ENCODE measurements at regions not wholly inside any gene's neighbourhood (a gene's known extent, or its start where the extent isn't known, plus 50 kb on each side); places are given as distances from the start of the nearest gene placed in this dataset.

- TF ChIP-seq, protein P1, sequence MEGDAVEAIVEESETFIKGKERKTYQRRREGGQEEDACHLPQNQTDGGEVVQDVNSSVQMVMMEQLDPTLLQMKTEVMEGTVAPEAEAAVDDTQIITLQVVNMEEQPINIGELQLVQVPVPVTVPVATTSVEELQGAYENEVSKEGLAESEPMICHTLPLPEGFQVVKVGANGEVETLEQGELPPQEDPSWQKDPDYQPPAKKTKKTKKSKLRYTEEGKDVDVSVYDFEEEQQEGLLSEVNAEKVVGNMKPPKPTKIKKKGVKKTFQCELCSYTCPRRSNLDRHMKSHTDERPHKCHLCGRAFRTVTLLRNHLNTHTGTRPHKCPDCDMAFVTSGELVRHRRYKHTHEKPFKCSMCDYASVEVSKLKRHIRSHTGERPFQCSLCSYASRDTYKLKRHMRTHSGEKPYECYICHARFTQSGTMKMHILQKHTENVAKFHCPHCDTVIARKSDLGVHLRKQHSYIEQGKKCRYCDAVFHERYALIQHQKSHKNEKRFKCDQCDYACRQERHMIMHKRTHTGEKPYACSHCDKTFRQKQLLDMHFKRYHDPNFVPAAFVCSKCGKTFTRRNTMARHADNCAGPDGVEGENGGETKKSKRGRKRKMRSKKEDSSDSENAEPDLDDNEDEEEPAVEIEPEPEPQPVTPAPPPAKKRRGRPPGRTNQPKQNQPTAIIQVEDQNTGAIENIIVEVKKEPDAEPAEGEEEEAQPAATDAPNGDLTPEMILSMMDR (IDR thresholded peaks at IDR 0.05) = no peak
- Histone ChIP-seq H3K4me2 (ENCODE audit: low read length) (no peak overlapping the region), H3K27me3 (ENCODE audit: control insufficient read depth, insufficient read depth, low read length) (no peaks in the 10 kb centered on the region), H3K4me3 (ENCODE audit: low read depth, low read length) (no peak overlapping the region), H3K36me3 (ENCODE audit: control insufficient read depth, insufficient read depth, low read length) (no peaks in the 10 kb centered on the region), H3K9ac (no peak overlapping the region), H3K79me2 (no peaks in the 10 kb centered on the region), H2AFZ (no peak overlapping the region), H3K4me1 (no peaks in the 10 kb centered on the region), H3K27ac (no peak overlapping the region), H3K9me3 (ENCODE audit: control insufficient read depth, low read length) (no peaks in the 10 kb centered on the region)
These were observed 652.9 kb upstream of the FLRT2 start for GRCh38 chr14:84877061-84877460.

GRCh38 chr14:84882830-84883229 lies 647.1 kb upstream of the FLRT2 start:
- H3K9ac ChIP-seq = no peak overlapping the region
- H2AFZ ChIP-seq = no peak overlapping the region
- H3K4me3 ChIP-seq (ENCODE audit: low read depth, low read length) = no peak overlapping the region
- H3K27me3 ChIP-seq (ENCODE audit: control insufficient read depth, insufficient read depth, low read length) = no peaks in the 10 kb centered on the region
- no peaks in the 10 kb centered on the region for H3K9me3 ChIP-seq (ENCODE audit: control insufficient read depth, low read length)
- TF ChIP-seq, protein P1 (IDR thresholded peaks at IDR 0.05) = no peak
- no peaks in the 10 kb centered on the region for H3K79me2 ChIP-seq
- H3K4me1 ChIP-seq = no peaks in the 10 kb centered on the region
- no peak overlapping the region for H3K4me2 ChIP-seq (ENCODE audit: low read length)
- H3K27ac ChIP-seq = no peak overlapping the region
- H3K36me3 ChIP-seq (ENCODE audit: control insufficient read depth, insufficient read depth, low read length) = no peaks in the 10 kb centered on the region

- Histone ChIP-seq H3K4me2 (ENCODE audit: low read length) (no peak overlapping the region), H3K4me1 (no peaks in the 10 kb centered on the region), H3K9me3 (ENCODE audit: control insufficient read depth, low read length) (no peaks in the 10 kb centered on the region), H3K79me2 (no peaks in the 10 kb centered on the region), H2AFZ (no peak overlapping the region), H3K36me3 (ENCODE audit: control insufficient read depth, insufficient read depth, low read length) (no peaks in the 10 kb centered on the region), H3K4me3 (ENCODE audit: low read depth, low read length) (no peak overlapping the region), H3K9ac (no peak overlapping the region), H3K27me3 (ENCODE audit: control insufficient read depth, insufficient read depth, low read length) (no peaks in the 10 kb centered on the region), H3K27ac (no peak overlapping the region)
- TF ChIP-seq, protein P1 (IDR thresholded peaks at IDR 0.05) = no peak
These were observed 644.9 kb upstream of the FLRT2 start for GRCh38 chr14:84885061-84885460.

DNA sequence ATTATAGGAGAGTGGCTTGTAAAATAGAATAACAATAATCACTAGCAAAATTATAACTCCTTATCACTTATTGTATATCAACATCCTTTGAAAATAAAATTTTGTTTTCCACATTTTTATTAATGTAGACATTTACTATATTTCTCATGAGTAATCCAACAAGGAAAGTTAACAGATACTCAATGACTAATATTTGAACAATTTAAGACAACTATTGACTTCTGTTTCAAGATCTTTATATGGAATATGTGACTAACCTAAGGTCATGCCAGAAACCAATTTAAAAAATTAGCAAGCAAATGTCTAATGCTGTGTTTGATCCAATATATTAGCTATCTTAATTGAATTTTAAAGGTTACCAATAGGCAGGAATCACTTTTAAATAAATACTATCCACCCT lies 638.5 kb upstream of the FLRT2 start:
- no peak overlapping the region for H3K9ac ChIP-seq
- no peaks in the 10 kb centered on the region for H3K36me3 ChIP-seq (ENCODE audit: control insufficient read depth, insufficient read depth, low read length)
- no peak overlapping the region for H2AFZ ChIP-seq
- no peaks in the 10 kb centered on the region for H3K4me1 ChIP-seq
- no peak overlapping the region for H3K4me2 ChIP-seq (ENCODE audit: low read length)
- TF ChIP-seq, protein P1 (IDR thresholded peaks at IDR 0.05) = no peak
- no peak overlapping the region for H3K27ac ChIP-seq
- no peaks in the 10 kb centered on the region for H3K79me2 ChIP-seq
- H3K27me3 ChIP-seq (ENCODE audit: control insufficient read depth, insufficient read depth, low read length) = no peaks in the 10 kb centered on the region
- H3K4me3 ChIP-seq (ENCODE audit: low read depth, low read length) = no peak overlapping the region
- H3K9me3 ChIP-seq (ENCODE audit: control insufficient read depth, low read length) = no peaks in the 10 kb centered on the region

- Histone ChIP-seq H3K9me3 (ENCODE audit: control insufficient read depth, low read length) (no peaks in the 10 kb centered on the region), H3K36me3 (ENCODE audit: control insufficient read depth, insufficient read depth, low read length) (no peaks in the 10 kb centered on the region), H3K9ac (no peak overlapping the region), H2AFZ (no peak overlapping the region), H3K27me3 (ENCODE audit: control insufficient read depth, insufficient read depth, low read length) (no peaks in the 10 kb centered on the region), H3K4me1 (no peaks in the 10 kb centered on the region), H3K4me2 (ENCODE audit: low read length) (no peak overlapping the region), H3K79me2 (no peaks in the 10 kb centered on the region), H3K27ac (no peak overlapping the region), H3K4me3 (ENCODE audit: low read depth, low read length) (no peak overlapping the region)
- TF ChIP-seq, protein P1 (IDR thresholded peaks at IDR 0.05) = no peak
These were observed 635.7 kb upstream of the FLRT2 start for GRCh38 chr14:84894254-84894653.
